ENCODE measurements at regions not wholly inside any gene's neighbourhood (a gene's known extent, or its start where the extent isn't known, plus 50 kb on each side); places are given as distances from the start of the nearest gene placed in this dataset.

- TF ChIP-seq EZH2 (IDR thresholded peaks at IDR 0.05; ENCODE audit: low read depth) (no peak), CTCF (conservative IDR thresholded peaks at IDR 0.05) (no peak)
Measured at GRCh38 chr1:244276646-244277045, 175.1 kb downstream of the ADSS2 start.

All from PC-9 (cell line).